CD4-positive, CD25-positive, alpha-beta regulatory T cell (primary cell): ENCODE measurements at regions not wholly inside any gene's neighbourhood (a gene's known extent, or its start where the extent isn't known, plus 50 kb on each side); places are given as distances from the start of the nearest gene placed in this dataset.

Experiments
- ATAC-seq, 2 donors: fragments of 150-1000 bp; cut with Tn5 transposase; one replicate each; pipeline ENCODE4 v1.10.0; 2021; ENCODE audit warnings: low read depth in 2 of 2, moderate number of reproducible peaks in 2 of 2, moderate library complexity in 1 of 2
- DNase-seq, 3 donors: peaks; one replicate each; pipeline versions ENCODE4 v3.0.0 to v3.0.0-alpha.2; 2012 to 2022; ENCODE audit warnings: mixed read lengths in 1 of 3
- H3K27ac ChIP-seq: one replicate; pipeline ENCODE4 v1.7.0; 2013; ENCODE audit warnings: mild to moderate bottlenecking, low read length; ENCODE audit not compliant: insufficient read depth, poor library complexity, severe bottlenecking
- H3K27me3 ChIP-seq: one replicate; pipeline ENCODE4 v1.7.0; 2013; ENCODE audit warnings: low read length; ENCODE audit not compliant: control insufficient read depth, insufficient read depth
- H3K36me3 ChIP-seq: one replicate; pipeline ENCODE4 v1.7.0; 2013; ENCODE audit warnings: mild to moderate bottlenecking, low read length, moderate library complexity; ENCODE audit not compliant: control insufficient read depth, insufficient read depth
- H3K4me1 ChIP-seq: 2 replicates; pipeline ENCODE4 v1.7.0; 2013; ENCODE audit warnings: mild to moderate bottlenecking, low read length; ENCODE audit not compliant: insufficient read depth, control insufficient read depth, poor library complexity, severe bottlenecking
- H3K4me3 ChIP-seq: one replicate; pipeline ENCODE4 v1.7.0; 2013; ENCODE audit warnings: low read depth, mild to moderate bottlenecking, low read length, moderate library complexity
- H3K9me3 ChIP-seq, 2 experiments: 1 replicate in 1 of 2; 2 replicates in 1 of 2; pipeline ENCODE4 v1.7.0; 2013; ENCODE audit warnings: low read length in 2 of 2, mild to moderate bottlenecking in 1 of 2, moderate library complexity in 1 of 2; ENCODE audit not compliant: control insufficient read depth in 2 of 2
- H3K27ac Mint-ChIP-seq, 3 donors: one replicate each; pipeline ENCODE4 v1.8.0; 2020 to 2022; ENCODE audit warnings: mild to moderate bottlenecking in 3 of 3, mixed read lengths in 3 of 3, moderate library complexity in 2 of 3
- H3K27me3 Mint-ChIP-seq: one replicate; pipeline ENCODE4 v1.8.0; 2022; ENCODE audit warnings: mild to moderate bottlenecking, mixed read lengths
- H3K36me3 Mint-ChIP-seq: one replicate; pipeline ENCODE4 v1.8.0; 2020; ENCODE audit warnings: mixed read lengths
- H3K4me1 Mint-ChIP-seq, 4 donors: one replicate each; pipeline ENCODE4 v1.8.0; 2020 to 2022; ENCODE audit warnings: mixed read lengths in 4 of 4, mild to moderate bottlenecking in 1 of 4
- H3K4me3 Mint-ChIP-seq, 4 donors: one replicate each; pipeline ENCODE4 v1.8.0; 2020 to 2022; ENCODE audit warnings: mild to moderate bottlenecking in 4 of 4, mixed read lengths in 4 of 4, moderate library complexity in 3 of 4
- H3K9me3 Mint-ChIP-seq, 7 donors: one replicate each; pipeline ENCODE4 v1.8.0; 2020 to 2022; ENCODE audit warnings: mixed read lengths in 7 of 7, mild to moderate bottlenecking in 3 of 7, moderate library complexity in 2 of 7

DNA sequence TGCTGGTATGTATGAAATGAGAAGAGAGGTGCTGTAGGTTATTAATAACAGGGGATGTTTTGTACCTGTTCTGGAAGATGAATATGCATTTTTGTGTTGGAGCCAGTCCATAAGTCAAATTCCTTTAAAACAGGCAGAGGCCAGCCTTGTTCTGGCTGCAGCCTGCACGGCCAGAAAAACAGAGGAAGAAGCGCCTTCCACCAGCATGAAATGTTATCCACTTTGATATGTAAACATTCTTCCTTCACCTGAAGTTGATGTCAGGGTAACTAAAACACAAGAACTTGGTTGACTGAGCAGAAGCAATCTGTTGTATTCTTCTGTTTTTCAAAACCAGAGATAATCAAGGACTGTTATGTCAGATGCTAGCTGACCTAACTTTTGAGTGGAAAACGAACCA, 237.9 kb upstream of the PLEKHG7 start:
- Mint-ChIP-seq H3K27ac (peak overlapping the region in 2 of 3 donors; percentile 4 to 33), H3K36me3 (peaks cover 6% of the 10 kb centered on the region), H3K9me3 (peaks cover 0 to 4% (median 0%) of the 10 kb centered on the region in 7 donors), H3K4me1 (peaks cover 27 to 44% (median 40%) of the 10 kb centered on the region in 4 donors), H3K4me3 (no peak overlapping the region), H3K27me3 (no peaks in the 10 kb centered on the region)
- no peaks in the 10 kb centered on the region for H3K36me3 ChIP-seq
- H3K27ac ChIP-seq = no peak overlapping the region
- no peak overlapping the region for H3K4me3 ChIP-seq
- H3K27me3 ChIP-seq = no peaks in the 10 kb centered on the region
- no peaks in the 10 kb centered on the region for H3K9me3 ChIP-seq
- DNase-seq (no peak), ATAC-seq (no peak)
- H3K4me1 ChIP-seq = peaks cover 24% of the 10 kb centered on the region

DNA sequence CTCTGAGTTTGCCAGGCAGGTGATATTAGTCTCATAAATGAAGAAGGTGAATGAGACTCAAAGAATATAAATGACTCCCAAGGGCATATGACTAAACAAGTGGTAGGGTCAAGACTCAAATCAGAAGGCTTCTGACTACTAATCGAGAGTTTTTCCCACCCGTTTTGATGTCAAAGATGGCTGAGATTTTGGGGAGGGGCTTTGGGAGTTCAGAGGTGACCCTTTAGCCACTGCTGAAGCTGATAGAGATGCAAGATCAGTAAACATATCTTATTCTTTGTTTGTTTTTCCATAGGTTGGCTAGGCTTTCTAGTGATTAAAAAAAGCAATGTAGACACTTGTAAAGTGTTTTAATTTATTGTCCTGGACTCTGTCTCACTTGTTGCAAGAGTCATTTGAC, 239.6 kb upstream of the PLEKHG7 start:
- ATAC-seq (no peak), DNase-seq (no peak)
- no peak overlapping the region for H3K27ac ChIP-seq
- H3K36me3 ChIP-seq = no peaks in the 10 kb centered on the region
- peaks cover 22% of the 10 kb centered on the region for H3K4me1 ChIP-seq
- no peaks in the 10 kb centered on the region for H3K27me3 Mint-ChIP-seq
- H3K4me3 ChIP-seq = no peak overlapping the region
- peaks cover 6% of the 10 kb centered on the region for H3K36me3 Mint-ChIP-seq
- H3K9me3 Mint-ChIP-seq = peaks cover 0 to 4% (median 0%) of the 10 kb centered on the region in 7 donors
- no peaks in the 10 kb centered on the region for H3K27me3 ChIP-seq
- peaks cover 25 to 41% (median 35%) of the 10 kb centered on the region in 4 donors for H3K4me1 Mint-ChIP-seq
- peak overlapping the region in 2 of 3 donors; percentile 3 to 70 for H3K27ac Mint-ChIP-seq
- no peaks in the 10 kb centered on the region for H3K9me3 ChIP-seq
- H3K4me3 Mint-ChIP-seq = no peak overlapping the region

DNA sequence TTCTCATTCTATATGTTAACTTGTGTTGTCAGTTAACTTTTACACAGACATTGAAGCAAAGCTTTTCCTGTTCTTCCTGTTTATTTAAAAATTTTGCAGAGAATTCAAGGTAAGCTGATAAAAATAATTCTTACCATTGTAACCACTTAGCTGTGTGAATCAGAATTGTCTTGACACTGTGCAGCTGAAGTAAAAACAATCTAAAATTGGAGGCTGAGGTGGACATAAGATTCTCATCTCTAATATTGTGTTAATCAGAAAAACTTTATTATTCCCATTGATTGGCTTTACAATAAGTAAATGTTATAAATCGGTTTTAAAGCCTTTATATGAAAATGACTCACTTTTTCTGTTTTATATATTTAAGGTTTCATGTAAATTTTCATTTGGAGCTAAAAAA, 240.3 kb upstream of the PLEKHG7 start:
- Histone ChIP-seq H3K9me3 (no peaks in the 10 kb centered on the region), H3K36me3 (no peaks in the 10 kb centered on the region), H3K4me1 (peaks cover 22% of the 10 kb centered on the region), H3K4me3 (peak overlapping the region; percentile 63), H3K27me3 (no peaks in the 10 kb centered on the region), H3K27ac (peak overlapping the region; percentile 59)
- ATAC-seq (peak; percentile 29 to 37), DNase-seq (peak in 1 of 3 donors; percentile 45)
- peak overlapping the region in 2 of 3 donors; percentile 70 to 80 for H3K27ac Mint-ChIP-seq
- peaks cover 0 to 4% (median 0%) of the 10 kb centered on the region in 7 donors for H3K9me3 Mint-ChIP-seq
- H3K36me3 Mint-ChIP-seq = peaks cover 6% of the 10 kb centered on the region
- H3K4me3 Mint-ChIP-seq = peak overlapping the region in 3 of 4 donors; percentile 45 to 56 (median 52)
- H3K4me1 Mint-ChIP-seq = peaks cover 26 to 43% (median 35%) of the 10 kb centered on the region in 4 donors
- no peaks in the 10 kb centered on the region for H3K27me3 Mint-ChIP-seq

DNA sequence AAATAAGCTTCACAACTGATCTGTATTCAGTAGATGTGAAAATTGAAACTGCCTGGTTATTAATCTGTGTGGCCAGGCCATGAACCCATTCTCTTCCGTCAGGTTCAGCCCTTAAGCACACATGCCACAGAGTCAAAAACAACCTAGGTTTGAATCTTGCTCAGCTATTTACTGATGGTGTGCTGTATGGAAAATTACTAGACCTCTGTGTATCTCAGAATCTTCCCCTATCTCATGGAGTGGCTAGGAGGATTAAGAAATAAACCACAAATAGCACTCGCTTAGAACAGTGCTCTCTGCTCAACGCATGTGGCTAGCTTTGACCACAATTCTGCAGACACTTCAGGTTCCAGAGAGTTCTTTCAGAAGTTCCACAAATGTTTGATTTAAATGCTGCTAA, 240.7 kb upstream of the PLEKHG7 start:
- H3K4me3 ChIP-seq = peak overlapping the region; percentile 63
- peaks cover 22% of the 10 kb centered on the region for H3K4me1 ChIP-seq
- Mint-ChIP-seq H3K9me3 (peaks cover 0 to 5% (median 0%) of the 10 kb centered on the region in 7 donors), H3K36me3 (peaks cover 6% of the 10 kb centered on the region), H3K27me3 (no peaks in the 10 kb centered on the region), H3K4me3 (peak overlapping the region in 3 of 4 donors; percentile 22 to 52 (median 46)), H3K27ac (peak overlapping the region; percentile 70 to 82 (median 80)), H3K4me1 (peaks cover 26 to 46% (median 36%) of the 10 kb centered on the region in 4 donors)
- H3K36me3 ChIP-seq = no peaks in the 10 kb centered on the region
- peak overlapping the region; percentile 59 for H3K27ac ChIP-seq
- H3K27me3 ChIP-seq = no peaks in the 10 kb centered on the region
- peak in 2 of 3 donors; percentile 10 to 69 for DNase-seq
- no peaks in the 10 kb centered on the region for H3K9me3 ChIP-seq
- peak; percentile 53 to 54 for ATAC-seq

DNA sequence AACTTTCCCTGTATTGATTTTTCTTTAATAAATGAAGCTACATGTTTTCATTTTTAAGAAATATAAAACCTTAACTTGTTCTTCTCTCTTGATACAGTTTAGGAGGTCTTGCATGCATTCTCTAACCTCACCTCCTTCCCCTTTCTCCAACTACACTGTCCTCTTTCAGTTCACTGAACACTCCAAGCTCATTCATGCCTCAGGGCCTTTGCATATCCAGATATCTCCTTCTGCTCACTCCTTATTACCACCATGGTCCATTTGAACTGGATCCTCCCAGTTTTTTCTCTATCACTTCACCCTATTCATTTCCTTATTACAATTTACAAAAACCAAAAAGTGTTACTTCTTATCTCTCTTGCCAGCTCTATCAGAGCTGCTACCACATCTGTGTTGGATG, 242.9 kb upstream of the PLEKHG7 start:
- H3K4me3 Mint-ChIP-seq = no peak overlapping the region
- ATAC-seq = no peak
- no peak for DNase-seq
- H3K4me3 ChIP-seq = no peak overlapping the region
- H3K27ac Mint-ChIP-seq = peak overlapping the region in 2 of 3 donors; percentile 33 to 35
- H3K36me3 ChIP-seq = no peaks in the 10 kb centered on the region
- peaks cover 0 to 16% (median 0%) of the 10 kb centered on the region in 7 donors for H3K9me3 Mint-ChIP-seq
- peaks cover 22% of the 10 kb centered on the region for H3K4me1 ChIP-seq
- no peaks in the 10 kb centered on the region for H3K36me3 Mint-ChIP-seq
- H3K27me3 ChIP-seq = no peaks in the 10 kb centered on the region
- H3K4me1 Mint-ChIP-seq = peaks cover 22 to 54% (median 40%) of the 10 kb centered on the region in 4 donors
- H3K27me3 Mint-ChIP-seq = no peaks in the 10 kb centered on the region
- H3K9me3 ChIP-seq = no peaks in the 10 kb centered on the region
- no peak overlapping the region for H3K27ac ChIP-seq

DNA sequence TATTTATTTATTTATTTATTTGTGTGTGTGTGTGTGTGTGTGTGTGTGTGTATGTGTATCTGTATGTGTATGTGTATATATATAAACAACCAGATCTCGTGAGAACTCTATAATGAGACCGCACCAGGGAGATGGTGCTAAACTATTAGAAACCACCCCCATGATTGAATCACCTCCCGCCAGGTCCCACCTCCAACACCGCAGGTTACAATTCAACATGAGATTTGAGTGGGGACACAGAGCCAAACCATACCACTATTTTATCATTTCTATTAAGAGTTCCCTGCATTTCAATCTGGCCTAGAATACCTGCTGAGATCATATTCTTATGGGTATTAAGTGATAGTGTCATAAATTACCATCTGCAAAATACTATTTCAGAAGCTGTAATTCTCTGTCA, 243.8 kb upstream of the PLEKHG7 start:
- H3K36me3 ChIP-seq = no peaks in the 10 kb centered on the region
- H3K27me3 Mint-ChIP-seq = no peaks in the 10 kb centered on the region
- ATAC-seq (no peak), DNase-seq (no peak)
- no peaks in the 10 kb centered on the region for H3K27me3 ChIP-seq
- H3K9me3 ChIP-seq = no peaks in the 10 kb centered on the region
- H3K4me1 ChIP-seq = peaks cover 22% of the 10 kb centered on the region
- H3K36me3 Mint-ChIP-seq = no peaks in the 10 kb centered on the region
- H3K4me3 ChIP-seq = no peak overlapping the region
- H3K4me1 Mint-ChIP-seq = peaks cover 20 to 47% (median 37%) of the 10 kb centered on the region in 4 donors
- H3K27ac ChIP-seq = no peak overlapping the region
- peaks cover 0 to 16% (median 0%) of the 10 kb centered on the region in 7 donors for H3K9me3 Mint-ChIP-seq
- H3K27ac Mint-ChIP-seq = no peak overlapping the region
- H3K4me3 Mint-ChIP-seq = no peak overlapping the region

DNA sequence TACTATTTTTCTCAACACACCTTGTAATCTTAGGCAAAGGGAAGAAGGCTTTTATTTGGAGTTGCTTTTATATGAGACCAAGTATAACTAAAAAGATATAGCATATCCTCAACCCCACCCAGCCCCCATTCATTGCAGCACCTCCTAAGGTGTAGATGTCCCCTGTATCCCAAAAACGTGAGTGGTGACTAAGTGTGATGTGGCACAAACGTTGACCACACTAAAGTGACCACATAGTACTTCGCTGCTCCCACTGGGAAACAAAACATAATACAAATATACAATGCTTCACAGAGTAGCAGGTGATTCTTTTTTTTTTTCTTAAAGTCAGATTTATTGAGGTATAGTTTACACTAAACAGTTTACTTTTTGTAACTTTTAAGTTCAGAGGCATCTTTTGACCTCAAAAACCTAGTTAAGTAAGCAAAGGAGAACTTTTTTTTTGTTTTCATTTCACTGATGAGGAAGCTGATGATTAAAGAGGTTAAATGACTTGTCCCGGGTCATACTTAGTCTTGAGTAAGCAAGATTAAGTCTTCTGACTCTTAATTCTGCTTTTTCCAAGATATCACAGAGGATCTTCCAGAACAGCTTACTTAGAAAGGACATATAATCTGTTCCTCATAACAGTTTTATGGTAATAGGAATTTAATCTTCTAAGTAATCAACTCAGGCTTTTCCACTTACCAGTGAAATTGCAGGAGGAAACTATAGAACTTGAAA, 245.2 kb upstream of the PLEKHG7 start:
- Mint-ChIP-seq H3K4me1 (peaks cover 15 to 37% (median 28%) of the 10 kb centered on the region in 4 donors), H3K27ac (no peak overlapping the region), H3K9me3 (peaks cover 0 to 16% (median 0%) of the 10 kb centered on the region in 7 donors), H3K4me3 (no peak overlapping the region), H3K27me3 (no peaks in the 10 kb centered on the region), H3K36me3 (no peaks in the 10 kb centered on the region)
- H3K9me3 ChIP-seq = no peaks in the 10 kb centered on the region
- ATAC-seq = no peak
- DNase-seq = no peak
- H3K4me1 ChIP-seq = peaks cover 16% of the 10 kb centered on the region
- H3K27me3 ChIP-seq = no peaks in the 10 kb centered on the region
- H3K4me3 ChIP-seq = no peak overlapping the region
- H3K27ac ChIP-seq = no peak overlapping the region
- H3K36me3 ChIP-seq = no peaks in the 10 kb centered on the region

DNA sequence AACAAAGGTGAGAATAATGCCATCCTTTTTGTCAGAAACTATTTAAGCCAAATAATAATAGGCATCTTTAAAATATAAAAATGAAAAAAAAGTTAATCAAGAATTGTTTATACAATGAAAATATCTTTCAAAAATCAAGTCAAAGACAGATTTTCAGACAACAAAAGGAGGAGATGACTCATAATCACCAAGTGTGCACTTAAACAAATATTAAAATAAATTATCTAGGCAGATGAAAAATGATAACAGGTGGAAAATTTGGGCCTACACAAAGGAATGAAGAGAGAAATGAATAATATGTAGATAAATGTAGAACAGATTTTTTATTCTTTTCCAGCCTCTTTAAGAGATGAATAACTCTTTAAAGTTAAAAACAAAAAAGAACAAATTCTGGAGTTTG, 250.0 kb upstream of the PLEKHG7 start:
- Histone ChIP-seq H3K4me1 (no peaks in the 10 kb centered on the region), H3K27ac (no peak overlapping the region), H3K4me3 (no peak overlapping the region), H3K9me3 (no peaks in the 10 kb centered on the region), H3K36me3 (no peaks in the 10 kb centered on the region), H3K27me3 (no peaks in the 10 kb centered on the region)
- no peaks in the 10 kb centered on the region for H3K27me3 Mint-ChIP-seq
- DNase-seq (no peak), ATAC-seq (no peak)
- no peak overlapping the region for H3K4me3 Mint-ChIP-seq
- H3K4me1 Mint-ChIP-seq = peaks cover 0 to 11% (median 5%) of the 10 kb centered on the region in 4 donors
- peaks cover 4% of the 10 kb centered on the region for H3K36me3 Mint-ChIP-seq
- H3K27ac Mint-ChIP-seq = no peak overlapping the region
- H3K9me3 Mint-ChIP-seq = peaks cover 0 to 23% (median 3%) of the 10 kb centered on the region in 7 donors
